NCI-H2081 (cell line): ENCODE measurements at regions not wholly inside any gene's neighbourhood (a gene's known extent, or its start where the extent isn't known, plus 50 kb on each side); places are given as distances from the start of the nearest gene placed in this dataset.
"Not testable (repeated sequence)": the region's sequence is repeated elsewhere in the genome, so short reads cannot be mapped to it uniquely, and the experiment has no call there.

Experiments
- DNase-seq, 2 experiments: peaks; one replicate each; lab custom pipeline; 2025; lab: John Stamatoyannopoulos, UW

DNA sequence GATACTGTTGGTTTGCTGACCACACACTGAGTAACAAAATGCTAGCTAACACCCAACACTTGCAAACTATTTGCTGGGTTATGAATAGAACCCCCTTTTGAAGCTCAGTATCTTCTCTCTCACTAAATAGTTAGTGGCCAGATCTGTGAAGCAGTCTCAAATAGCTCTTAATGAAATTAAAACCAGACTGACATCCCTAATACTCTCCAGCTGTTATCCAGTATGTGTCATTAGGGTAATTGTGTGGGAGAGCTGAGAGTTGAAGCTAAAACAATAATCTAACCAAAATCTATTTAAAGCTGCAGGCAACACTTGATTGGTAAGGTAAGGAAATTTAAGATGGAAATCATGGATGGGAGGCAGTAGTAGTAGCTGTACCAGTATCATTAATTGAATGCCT is 110.4 kb upstream of the RORA start:
- no peak for DNase-seq

GRCh38 chr15:61337541-61337940 is 108.4 kb upstream of the RORA start:
- no peak for DNase-seq

DNA sequence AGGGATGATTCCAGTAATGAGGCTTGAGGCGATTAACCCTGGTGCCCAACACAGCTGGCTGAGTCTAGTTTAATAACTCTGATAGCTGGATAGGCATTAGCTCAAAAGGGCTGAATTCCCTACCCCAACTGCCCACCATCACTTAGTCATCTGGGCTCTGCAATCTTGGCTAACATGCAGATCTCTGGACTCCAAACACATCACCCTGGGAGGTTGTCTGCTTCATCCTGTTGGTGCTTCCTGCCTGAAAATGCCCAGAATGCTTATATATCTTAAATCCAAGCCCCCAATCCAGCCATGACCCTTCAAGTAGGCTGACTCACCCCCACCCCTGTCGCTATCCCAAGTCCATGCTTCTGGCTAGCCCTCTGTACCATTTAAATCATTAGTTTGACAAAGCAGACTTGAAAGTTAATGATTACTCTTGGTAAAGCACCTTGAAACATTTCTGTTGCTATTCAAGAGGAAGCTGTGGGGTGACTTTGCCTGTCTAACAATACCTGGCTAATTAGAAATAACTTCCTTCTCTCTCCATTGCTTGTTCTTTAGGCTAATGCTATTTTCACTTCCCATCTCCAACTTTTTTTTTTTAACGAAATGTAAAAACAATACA is 107.0 kb upstream of the RORA start:
- no peak for DNase-seq

- not testable (repeated sequence) for DNase-seq
These were observed 105.6 kb upstream of the RORA start for GRCh38 chr15:61334714-61335113.

DNA sequence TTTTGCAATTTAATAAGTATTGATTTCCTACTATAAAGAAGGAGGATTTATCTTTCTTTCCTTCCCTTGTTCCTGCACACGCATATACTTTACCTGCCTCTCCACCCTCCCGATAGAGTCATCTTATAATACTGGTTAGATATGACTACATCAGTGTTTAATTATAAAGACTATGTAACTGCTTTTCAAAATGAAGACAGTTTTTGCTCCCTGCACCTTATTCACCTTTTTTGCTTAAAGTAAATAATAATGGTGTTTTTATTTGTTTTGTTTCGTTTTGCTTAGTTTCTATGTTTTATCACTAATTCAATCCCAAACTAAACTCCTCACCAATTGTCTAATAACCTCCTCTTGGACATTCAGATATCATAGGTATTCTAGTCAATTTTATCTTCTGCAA is 101.9 kb upstream of the RORA start:
- no peak for DNase-seq

GRCh38 chr15:61327019-61327631 is 98.0 kb upstream of the RORA start:
- peak; percentile 78 to 93 for DNase-seq

DNA sequence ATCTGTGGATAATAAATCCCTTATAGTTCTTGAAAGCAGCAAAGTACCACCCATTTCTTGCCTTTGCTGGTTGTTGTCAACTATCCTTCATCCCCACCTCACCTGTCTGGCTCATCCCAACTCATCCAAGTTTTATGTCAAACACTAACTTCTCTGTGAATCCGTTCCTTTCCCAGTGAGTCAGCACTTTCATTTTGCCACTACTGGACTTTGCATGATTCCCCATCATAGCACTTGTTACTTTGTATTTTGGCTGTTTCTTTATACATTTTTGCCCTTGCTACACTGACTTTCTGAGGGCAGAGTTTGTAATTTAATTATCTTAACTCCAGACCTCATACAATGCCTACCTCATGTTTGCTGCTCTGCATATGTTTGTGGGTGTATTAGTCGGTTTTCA is 90.8 kb upstream of the RORA start:
- no peak for DNase-seq

- no peak for DNase-seq
These were observed 89.9 kb upstream of the RORA start for GRCh38 chr15:61318802-61319525.

DNA sequence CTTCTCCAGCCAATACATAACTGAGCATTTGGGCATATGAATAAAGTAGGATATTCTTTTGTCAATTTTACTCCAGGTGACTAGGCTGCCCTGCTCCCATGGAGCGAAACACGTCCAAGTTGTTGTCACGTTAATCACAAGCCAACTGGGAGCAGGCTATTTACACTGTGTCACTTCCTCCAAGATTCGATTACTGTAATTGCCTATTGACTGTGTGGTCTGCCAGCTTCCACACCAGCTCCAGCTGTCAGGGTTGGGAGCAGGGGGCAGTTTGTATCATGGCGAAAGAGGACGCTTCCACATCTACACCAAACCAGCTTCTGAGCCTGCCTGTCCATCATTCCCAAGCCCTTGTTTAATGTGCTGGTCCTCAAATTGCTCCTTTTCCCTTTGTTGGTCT is 89.2 kb upstream of the RORA start:
- DNase-seq: peak; percentile 84 to 96

- no peak for DNase-seq
These were observed 86.4 kb upstream of the RORA start for GRCh38 chr15:61315471-61315870.

DNA sequence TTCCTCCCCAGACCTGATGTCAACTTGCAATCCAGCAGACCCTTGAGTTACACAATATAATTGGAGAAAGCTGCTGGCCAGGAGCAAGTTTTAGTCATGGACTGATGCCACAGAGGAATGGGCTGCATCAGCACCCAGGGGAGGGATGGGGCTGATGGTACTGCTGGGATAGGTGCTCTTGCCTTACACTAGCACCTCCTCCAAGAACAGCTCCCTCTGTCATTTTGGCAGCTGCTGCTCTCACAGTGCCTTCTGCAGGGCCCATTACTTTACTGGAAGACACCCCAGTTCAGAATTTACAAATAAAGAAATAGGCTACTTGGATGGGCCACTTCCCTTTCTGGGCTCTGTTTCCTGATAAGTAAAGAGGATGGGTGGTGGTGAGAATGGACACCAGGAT is 85.3 kb upstream of the RORA start:
- no peak for DNase-seq

- DNase-seq: no peak
These were observed 80.5 kb upstream of the RORA start for GRCh38 chr15:61309617-61310016.

DNA sequence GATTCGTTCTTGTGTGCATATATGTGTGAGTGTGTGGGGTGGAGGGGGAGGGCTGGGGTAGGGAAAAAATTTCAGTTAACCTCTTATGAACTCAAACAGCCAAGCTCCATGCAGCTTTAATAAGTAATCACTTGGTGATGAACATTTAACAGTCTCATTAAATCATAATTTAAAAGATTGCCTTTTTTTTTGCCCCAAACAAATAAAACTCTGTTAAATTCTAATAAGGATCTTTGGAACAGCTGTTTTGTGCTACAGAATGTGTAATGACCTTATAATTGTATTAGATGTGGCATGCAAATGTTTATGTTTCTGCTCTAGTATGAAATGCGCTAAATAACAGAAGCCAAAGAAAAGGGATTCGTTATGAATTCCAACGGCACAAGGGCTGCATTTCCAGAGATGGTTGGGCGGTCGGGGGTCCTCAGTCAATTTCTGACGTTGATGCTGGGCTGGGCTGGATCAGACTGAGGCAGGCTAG is 80.0 kb upstream of the RORA start:
- DNase-seq: no peak

GRCh38 chr15:61308437-61308836 is 79.3 kb upstream of the RORA start:
- no peak for DNase-seq

- no peak for DNase-seq
These were observed 78.4 kb upstream of the RORA start for GRCh38 chr15:61307474-61307873.

GRCh38 chr15:61301701-61302100 is 72.6 kb upstream of the RORA start:
- no peak for DNase-seq

DNA sequence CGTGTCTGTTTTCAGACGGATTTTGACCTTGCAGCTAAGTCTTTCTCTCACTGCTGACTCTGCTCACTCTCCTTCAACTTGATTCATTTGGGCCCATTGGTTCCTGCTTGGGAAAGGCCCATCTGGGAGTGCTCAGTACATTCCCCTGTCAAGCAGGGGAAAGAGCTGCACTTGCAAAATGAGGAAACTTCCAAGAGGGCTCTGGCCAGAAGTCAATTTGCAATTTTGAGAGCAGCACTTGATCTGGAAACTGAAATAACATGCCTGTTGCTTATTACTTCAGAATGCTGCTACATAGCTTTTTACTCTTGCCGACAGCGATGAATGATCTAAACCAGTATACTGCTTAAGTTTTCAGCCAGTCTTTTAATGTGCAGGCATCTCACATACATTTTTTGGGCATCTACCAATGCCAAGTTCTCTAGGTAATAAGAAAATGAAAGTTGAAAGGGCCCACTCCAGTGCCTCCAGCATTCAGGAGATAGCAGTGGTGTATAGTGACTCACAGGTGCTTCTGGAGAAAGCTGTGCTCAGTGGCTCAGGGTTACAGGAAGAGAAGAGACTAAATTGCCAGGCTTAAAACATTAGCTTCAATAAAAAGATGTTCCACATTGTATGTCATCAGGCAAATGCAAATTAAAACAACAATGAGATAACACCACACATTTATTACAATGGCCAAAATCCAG is 70.1 kb upstream of the RORA start:
- no peak for DNase-seq

- DNase-seq: no peak
These were observed 66.1 kb upstream of the RORA start for GRCh38 chr15:61295239-61295638.

DNA sequence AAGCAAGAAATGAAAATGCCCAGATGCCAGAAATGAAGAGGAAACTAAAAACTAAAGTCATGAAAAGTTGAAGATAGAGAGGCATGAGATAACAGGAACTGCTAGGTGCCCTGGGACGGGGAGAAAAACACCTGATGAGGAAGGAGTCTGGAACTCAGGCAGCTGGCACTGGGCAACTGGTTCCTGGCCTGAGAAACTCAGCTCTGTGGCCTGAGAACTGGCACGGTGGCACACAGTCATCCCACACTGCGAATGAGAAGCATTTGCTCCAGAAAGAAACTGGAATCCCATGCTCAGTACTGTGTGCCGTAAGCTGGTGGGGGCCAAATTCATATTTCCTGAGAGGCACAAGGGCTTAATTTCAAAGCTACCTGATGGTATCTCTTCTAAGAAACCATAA is 53.6 kb upstream of the RORA start:
- no peak for DNase-seq

GRCh38 chr15:61281328-61281727 is 52.2 kb upstream of the RORA start:
- no peak for DNase-seq
